ENCODE measurements at regions not wholly inside any gene's neighbourhood (a gene's known extent, or its start where the extent isn't known, plus 50 kb on each side); places are given as distances from the start of the nearest gene placed in this dataset.

DNA sequence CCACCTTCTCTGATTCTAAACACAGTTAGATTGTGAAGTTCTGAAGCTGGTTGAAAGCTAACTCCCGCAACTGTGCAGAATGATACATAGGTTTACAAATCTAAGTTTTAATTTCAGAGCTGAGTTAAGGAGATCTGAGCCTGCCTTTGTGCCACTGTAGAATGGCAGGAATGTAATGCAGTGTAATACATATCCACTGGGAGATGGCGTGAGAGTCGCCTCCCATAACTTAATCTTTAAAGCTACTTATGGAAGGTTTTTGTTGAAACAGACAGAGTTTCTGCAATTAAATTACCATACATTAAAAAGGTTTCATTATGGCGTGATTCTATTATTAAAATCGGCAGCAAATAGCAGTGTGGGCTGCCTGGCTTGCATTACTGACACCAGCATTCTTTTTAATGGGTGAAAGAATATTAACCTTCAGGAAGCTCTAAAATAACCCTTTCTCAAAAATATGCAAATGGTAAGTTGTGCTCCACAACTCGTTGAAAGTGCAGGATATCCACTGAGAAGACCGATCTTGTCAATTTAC, 257.4 kb downstream of the OLFM4 start:
- no peak overlapping the region for H2BK15ac ChIP-seq (ENCODE audit: low read depth, low read length)
- Mint-ChIP-seq H3K9me3 (no peaks in the 10 kb centered on the region), H3K4me1 (no peaks in the 10 kb centered on the region), H3K36me3 (ENCODE audit: insufficient read depth in 1 of 3, low read depth in 3 of 3) (no peaks in the 10 kb centered on the region), H3K27me3 (ENCODE audit: low read depth) (peaks cover 94% of the 10 kb centered on the region), H3K27ac (no peak overlapping the region), H3K4me3 (no peak overlapping the region)
- no peak overlapping the region for H3K27ac ChIP-seq (ENCODE audit: insufficient read length, low read depth, low read length)
- no peak overlapping the region for H3K9ac ChIP-seq (ENCODE audit: extremely low read depth, insufficient read length, low read length)
- no peak overlapping the region for H4K8ac ChIP-seq (replicated peaks; ENCODE audit: insufficient read length, low read depth, low read length)
- no peak overlapping the region for H4K5ac ChIP-seq (ENCODE audit: insufficient read length, low read depth, low read length)
- no peak overlapping the region for H3K23ac ChIP-seq (ENCODE audit: insufficient read length, low read depth, low read length)
- H2AK5ac ChIP-seq (ENCODE audit: insufficient read length, low read length), result no peak overlapping the region
- no CpG with 5 or more reads among the region's 7 CpGs for WGBS (ENCODE audit: extremely low coverage, insufficient read length, low lambda C conversion rate)
- H3K27me3 ChIP-seq (ENCODE audit: insufficient read depth, low read length), result peaks cover 23% of the 10 kb centered on the region
- no peaks in the 10 kb centered on the region for H3K4me1 ChIP-seq (ENCODE audit: insufficient read depth, low read length)
- TF ChIP-seq, protein P1, sequence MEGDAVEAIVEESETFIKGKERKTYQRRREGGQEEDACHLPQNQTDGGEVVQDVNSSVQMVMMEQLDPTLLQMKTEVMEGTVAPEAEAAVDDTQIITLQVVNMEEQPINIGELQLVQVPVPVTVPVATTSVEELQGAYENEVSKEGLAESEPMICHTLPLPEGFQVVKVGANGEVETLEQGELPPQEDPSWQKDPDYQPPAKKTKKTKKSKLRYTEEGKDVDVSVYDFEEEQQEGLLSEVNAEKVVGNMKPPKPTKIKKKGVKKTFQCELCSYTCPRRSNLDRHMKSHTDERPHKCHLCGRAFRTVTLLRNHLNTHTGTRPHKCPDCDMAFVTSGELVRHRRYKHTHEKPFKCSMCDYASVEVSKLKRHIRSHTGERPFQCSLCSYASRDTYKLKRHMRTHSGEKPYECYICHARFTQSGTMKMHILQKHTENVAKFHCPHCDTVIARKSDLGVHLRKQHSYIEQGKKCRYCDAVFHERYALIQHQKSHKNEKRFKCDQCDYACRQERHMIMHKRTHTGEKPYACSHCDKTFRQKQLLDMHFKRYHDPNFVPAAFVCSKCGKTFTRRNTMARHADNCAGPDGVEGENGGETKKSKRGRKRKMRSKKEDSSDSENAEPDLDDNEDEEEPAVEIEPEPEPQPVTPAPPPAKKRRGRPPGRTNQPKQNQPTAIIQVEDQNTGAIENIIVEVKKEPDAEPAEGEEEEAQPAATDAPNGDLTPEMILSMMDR (conservative IDR thresholded peaks at IDR 0.05), result no peak
- no peaks in the 10 kb centered on the region for H3K79me2 ChIP-seq (ENCODE audit: insufficient read depth, low read length)
- no peak overlapping the region for H2AFZ ChIP-seq (ENCODE audit: low read length)
- H3T11ph ChIP-seq (ENCODE audit: low read length), result no peak overlapping the region
- H3K56ac ChIP-seq (ENCODE audit: insufficient read length, low read depth, low read length), result no peak overlapping the region
- no peak overlapping the region for H3K14ac ChIP-seq (ENCODE audit: insufficient read depth, low read length)
- H3K4ac ChIP-seq (ENCODE audit: low read depth, low read length), result no peak overlapping the region
- no peak for DNase-seq
- H4K20me1 ChIP-seq (ENCODE audit: control insufficient read depth, insufficient read depth, insufficient read length), result no peaks in the 10 kb centered on the region
- H2BK20ac ChIP-seq (ENCODE audit: low read depth, low read length, poor library complexity, severe bottlenecking), result no peak overlapping the region
- no peak overlapping the region for H4K91ac ChIP-seq (ENCODE audit: insufficient read length, low read depth, low read length)
- no peak overlapping the region for H2BK12ac ChIP-seq (ENCODE audit: insufficient read length, low read depth, low read length)
- no peaks in the 10 kb centered on the region for H3K9me3 ChIP-seq (ENCODE audit: control insufficient read depth, low read depth, low read length)
- no peak overlapping the region for H3K4me2 ChIP-seq (ENCODE audit: insufficient read depth, insufficient read length, low read length)
- no peak overlapping the region for H2BK120ac ChIP-seq (ENCODE audit: low read depth, low read length, poor library complexity, severe bottlenecking)
- no peaks in the 10 kb centered on the region for H3K23me2 ChIP-seq (ENCODE audit: insufficient read length, low read depth, low read length, poor library complexity, severe bottlenecking)
- H2BK5ac ChIP-seq (ENCODE audit: insufficient read length, low read length), result no peak overlapping the region
- no peak overlapping the region for H3K18ac ChIP-seq (ENCODE audit: insufficient read length, low read depth, low read length)
- H3K79me1 ChIP-seq (ENCODE audit: insufficient read depth, low read depth, low read length, poor library complexity, severe bottlenecking), result no peaks in the 10 kb centered on the region

Data from H9 (cell line).